Esophagus muscularis mucosa (tissue), 4 donors: ENCODE measurements at regions not wholly inside any gene's neighbourhood (a gene's known extent, or its start where the extent isn't known, plus 50 kb on each side); places are given as distances from the start of the nearest gene placed in this dataset.
"Not testable (repeated sequence)": the region's sequence is repeated elsewhere in the genome, so short reads cannot be mapped to it uniquely, and the experiment has no call there.

Experiments used
- EP300 ChIP-seq: sonication (generic); formaldehyde crosslinking; IDR thresholded peaks from one replicate; pipeline ENCODE4 v1.6.1; 2017; ENCODE audit warnings: antibody characterized with exemption
- POLR2A ChIP-seq: fragments of 450-650 bp; IDR thresholded peaks from one replicate; pipeline ENCODE4 v1.6.1; 2017; ENCODE audit warnings: antibody characterized with exemption, moderate library complexity, mild to moderate bottlenecking, low read depth
- POLR2AphosphoS5 ChIP-seq, 2 donors: sonication (generic); formaldehyde crosslinking; IDR thresholded peaks; one replicate each; pipeline ENCODE4 v1.6.1; 2017; ENCODE audit warnings: antibody characterized with exemption in 2 of 2
- TF ChIP-seq, protein P1 (sequence below), 3 experiments: fragments of 200-600 bp in 2 of 3; fragments of 450-650 bp in 1 of 3; sonication (generic) in 2 of 3; IDR thresholded peaks; one replicate each; pipeline ENCODE4 v1.5.1; 2017 to 2019; ENCODE audit warnings: antibody characterized with exemption in 3 of 3, mild to moderate bottlenecking in 2 of 3, moderate library complexity in 1 of 3

DNA sequence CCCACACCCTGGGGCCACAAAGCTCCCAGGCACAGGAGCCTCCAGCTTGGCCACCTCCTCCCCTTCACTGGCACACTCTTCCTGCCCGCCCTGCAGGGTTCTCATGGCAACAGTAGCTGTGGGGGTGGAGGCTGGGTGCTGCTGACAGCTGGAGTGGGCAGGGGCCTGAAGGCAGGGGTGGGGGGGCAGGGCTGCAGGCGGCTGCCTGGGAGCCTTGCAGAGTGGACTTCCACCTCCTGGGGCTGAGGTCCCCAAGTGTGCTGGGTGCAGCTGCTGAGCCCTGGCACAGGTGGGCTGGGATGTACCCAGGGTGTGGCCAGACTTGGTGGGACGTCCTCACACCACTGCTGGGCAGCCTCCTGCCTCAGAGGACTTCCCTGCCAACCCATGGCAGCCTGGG is 254.8 kb downstream of the ANKRD30B start:
- not testable (repeated sequence) for TF ChIP-seq POLR2A; POLR2AphosphoS5 (IDR thresholded peaks at IDR 0.05); EP300
- TF ChIP-seq, protein P1, sequence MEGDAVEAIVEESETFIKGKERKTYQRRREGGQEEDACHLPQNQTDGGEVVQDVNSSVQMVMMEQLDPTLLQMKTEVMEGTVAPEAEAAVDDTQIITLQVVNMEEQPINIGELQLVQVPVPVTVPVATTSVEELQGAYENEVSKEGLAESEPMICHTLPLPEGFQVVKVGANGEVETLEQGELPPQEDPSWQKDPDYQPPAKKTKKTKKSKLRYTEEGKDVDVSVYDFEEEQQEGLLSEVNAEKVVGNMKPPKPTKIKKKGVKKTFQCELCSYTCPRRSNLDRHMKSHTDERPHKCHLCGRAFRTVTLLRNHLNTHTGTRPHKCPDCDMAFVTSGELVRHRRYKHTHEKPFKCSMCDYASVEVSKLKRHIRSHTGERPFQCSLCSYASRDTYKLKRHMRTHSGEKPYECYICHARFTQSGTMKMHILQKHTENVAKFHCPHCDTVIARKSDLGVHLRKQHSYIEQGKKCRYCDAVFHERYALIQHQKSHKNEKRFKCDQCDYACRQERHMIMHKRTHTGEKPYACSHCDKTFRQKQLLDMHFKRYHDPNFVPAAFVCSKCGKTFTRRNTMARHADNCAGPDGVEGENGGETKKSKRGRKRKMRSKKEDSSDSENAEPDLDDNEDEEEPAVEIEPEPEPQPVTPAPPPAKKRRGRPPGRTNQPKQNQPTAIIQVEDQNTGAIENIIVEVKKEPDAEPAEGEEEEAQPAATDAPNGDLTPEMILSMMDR (IDR thresholded peaks at IDR 0.05), result not testable (repeated sequence)
